HG03103 (cell line): ENCODE measurements at regions not wholly inside any gene's neighbourhood (a gene's known extent, or its start where the extent isn't known, plus 50 kb on each side); places are given as distances from the start of the nearest gene placed in this dataset.
"Not testable (repeated sequence)": the region's sequence is repeated elsewhere in the genome, so short reads cannot be mapped to it uniquely, and the experiment has no call there.

ENCODE experiments used
- ATAC-seq: cut with Tn5 transposase; IDR thresholded peaks from one replicate; pipeline ENCODE4 v1.9.1; 2021; ENCODE audit warnings: low read depth; ENCODE audit not compliant: unreplicated experiment

GRCh38 chr1:193437333-193437732 is 250.9 kb upstream of the B3GALT2 start:
- ATAC-seq = not testable (repeated sequence)

GRCh38 chr1:193435781-193436180 is 249.4 kb upstream of the B3GALT2 start:
- no peak for ATAC-seq

GRCh38 chr1:193434319-193434718 is 247.9 kb upstream of the B3GALT2 start:
- ATAC-seq = no peak

GRCh38 chr1:193433599-193433998 is 247.2 kb upstream of the B3GALT2 start:
- ATAC-seq = no peak

GRCh38 chr1:193432979-193433587 is 246.7 kb upstream of the B3GALT2 start:
- ATAC-seq = no peak

GRCh38 chr1:193431265-193431977 is 245.0 kb upstream of the B3GALT2 start:
- ATAC-seq = no peak

- no peak for ATAC-seq
Measured at GRCh38 chr1:193427524-193427923, 241.1 kb upstream of the B3GALT2 start.

GRCh38 chr1:193426061-193426460 is 239.6 kb upstream of the B3GALT2 start:
- ATAC-seq = no peak

- no peak for ATAC-seq
Measured at GRCh38 chr1:193421487-193421886, 235.1 kb upstream of the B3GALT2 start.

- ATAC-seq = no peak
Measured at GRCh38 chr1:193419295-193419694, 232.9 kb upstream of the B3GALT2 start.

- ATAC-seq = no peak
Measured at GRCh38 chr1:193418745-193419058, 232.3 kb upstream of the B3GALT2 start.

- peak; percentile 81 for ATAC-seq
Measured at GRCh38 chr1:193417945-193418744, 231.7 kb upstream of the B3GALT2 start.

- no peak for ATAC-seq
Measured at GRCh38 chr1:193417403-193417802, 231.0 kb upstream of the B3GALT2 start.

GRCh38 chr1:193416226-193417024 is 230.0 kb upstream of the B3GALT2 start:
- ATAC-seq = no peak

- ATAC-seq = no peak
Measured at GRCh38 chr1:193415256-193415655, 228.8 kb upstream of the B3GALT2 start.

GRCh38 chr1:193413376-193413775 is 227.0 kb upstream of the B3GALT2 start:
- no peak for ATAC-seq

- ATAC-seq = no peak
Measured at GRCh38 chr1:193412748-193413147, 226.3 kb upstream of the B3GALT2 start.

GRCh38 chr1:193411714-193412113 is 225.3 kb upstream of the B3GALT2 start:
- no peak for ATAC-seq

- ATAC-seq = no peak
Measured at GRCh38 chr1:193411215-193411614, 224.8 kb upstream of the B3GALT2 start.

- no peak for ATAC-seq
Measured at GRCh38 chr1:193408782-193409293, 222.4 kb upstream of the B3GALT2 start.

GRCh38 chr1:193406901-193407300 is 220.5 kb upstream of the B3GALT2 start:
- ATAC-seq = peak; percentile 60
